K562 (cell line): ENCODE measurements at regions not wholly inside any gene's neighbourhood (a gene's known extent, or its start where the extent isn't known, plus 50 kb on each side); places are given as distances from the start of the nearest gene placed in this dataset.

ENCODE experiments used
- ARID2 ChIP-seq: fragments of 450-650 bp; IDR thresholded peaks from 2 replicates; pipeline ENCODE4 v1.6.1; 2017; ENCODE audit warnings: antibody characterized with exemption, mild to moderate bottlenecking
- EHMT2 ChIP-seq: fragments of 450-650 bp; IDR thresholded peaks from 2 replicates; pipeline ENCODE4 v1.6.1; 2018; ENCODE audit warnings: antibody characterized with exemption
- EZH2 ChIP-seq: IDR thresholded peaks from 2 replicates; pipeline ENCODE4 v1.6.1; 2012; ENCODE audit warnings: low read depth, mild to moderate bottlenecking, inconsistent platforms, low read length, borderline replicate concordance
- HDAC2 ChIP-seq: fragments of 450-650 bp; IDR thresholded peaks from 2 replicates; pipeline ENCODE4 v1.6.1; 2016; ENCODE audit warnings: mild to moderate bottlenecking
- RFX5 ChIP-seq: IDR thresholded peaks from 2 replicates; pipeline ENCODE4 v1.6.1; 2011; ENCODE audit warnings: low read depth, mild to moderate bottlenecking, improper control_type of control experiment, low read length
- ZNF24 ChIP-seq: fragments of 450-650 bp; IDR thresholded peaks from 2 replicates; pipeline ENCODE4 v1.6.1; 2016
- ZNF274 ChIP-seq: IDR thresholded peaks from 2 replicates; pipeline ENCODE4 v1.6.1; 2011; ENCODE audit warnings: low read depth, mild to moderate bottlenecking, low read length, moderate library complexity, borderline replicate concordance
- ZNF764 ChIP-seq: fragments of 250-450 bp; sonication (Bioruptor Pico); IDR thresholded peaks from 2 replicates; pipeline ENCODE4 v1.4.0; 2020; ENCODE audit warnings: low read depth, mild to moderate bottlenecking, moderate library complexity
- TF ChIP-seq, protein P1 (sequence below), 3 experiments: IDR thresholded peaks in 2 of 3; conservative IDR thresholded peaks in 1 of 3; 2 replicates each; pipeline ENCODE4 v1.5.1; 2011 to 2012; ENCODE audit warnings: low read length in 3 of 3, mild to moderate bottlenecking in 3 of 3, control low read depth in 2 of 3, improper control_type of control experiment in 1 of 3, inconsistent platforms in 1 of 3, low read depth in 1 of 3, mixed read lengths in 1 of 3, moderate library complexity in 1 of 3; ENCODE audit not compliant: insufficient read depth in 2 of 3
- TF ChIP-seq, protein P2 (sequence below): sonication (generic); formaldehyde crosslinking; IDR thresholded peaks from 2 replicates; pipeline ENCODE4 v1.8.1; 2023; ENCODE audit warnings: missing genetic modification reagents, mild to moderate bottlenecking, borderline replicate concordance

DNA sequence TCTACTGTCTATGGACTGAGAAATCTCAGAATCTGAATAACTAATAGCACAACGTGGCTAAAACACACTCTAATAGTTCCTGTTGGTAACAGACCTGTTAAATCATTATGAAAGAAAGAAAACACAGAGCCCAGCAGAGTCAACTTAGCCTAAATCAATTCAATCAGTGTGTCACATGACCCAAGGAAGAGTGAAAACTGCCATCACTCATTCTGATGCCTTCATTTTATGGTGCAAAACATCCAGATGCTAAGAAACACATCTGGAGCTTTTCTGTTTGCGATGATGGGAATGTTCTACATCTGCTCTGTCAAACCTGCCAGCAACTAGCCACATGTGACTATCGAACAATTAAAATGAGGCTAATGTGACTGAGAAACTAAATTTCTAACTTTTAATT, 295.7 kb upstream of the TRIB2 start:
- no peak for TF ChIP-seq ZNF274
- TF ChIP-seq HDAC2: no peak
- TF ChIP-seq, protein P1, sequence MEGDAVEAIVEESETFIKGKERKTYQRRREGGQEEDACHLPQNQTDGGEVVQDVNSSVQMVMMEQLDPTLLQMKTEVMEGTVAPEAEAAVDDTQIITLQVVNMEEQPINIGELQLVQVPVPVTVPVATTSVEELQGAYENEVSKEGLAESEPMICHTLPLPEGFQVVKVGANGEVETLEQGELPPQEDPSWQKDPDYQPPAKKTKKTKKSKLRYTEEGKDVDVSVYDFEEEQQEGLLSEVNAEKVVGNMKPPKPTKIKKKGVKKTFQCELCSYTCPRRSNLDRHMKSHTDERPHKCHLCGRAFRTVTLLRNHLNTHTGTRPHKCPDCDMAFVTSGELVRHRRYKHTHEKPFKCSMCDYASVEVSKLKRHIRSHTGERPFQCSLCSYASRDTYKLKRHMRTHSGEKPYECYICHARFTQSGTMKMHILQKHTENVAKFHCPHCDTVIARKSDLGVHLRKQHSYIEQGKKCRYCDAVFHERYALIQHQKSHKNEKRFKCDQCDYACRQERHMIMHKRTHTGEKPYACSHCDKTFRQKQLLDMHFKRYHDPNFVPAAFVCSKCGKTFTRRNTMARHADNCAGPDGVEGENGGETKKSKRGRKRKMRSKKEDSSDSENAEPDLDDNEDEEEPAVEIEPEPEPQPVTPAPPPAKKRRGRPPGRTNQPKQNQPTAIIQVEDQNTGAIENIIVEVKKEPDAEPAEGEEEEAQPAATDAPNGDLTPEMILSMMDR (IDR thresholded peaks at IDR 0.05 in 2 of 3, conservative IDR thresholded peaks at IDR 0.05 in 1 of 3; ENCODE audit: insufficient read depth in 2 of 3, low read depth in 1 of 3, low read length in 3 of 3): no peak
- TF ChIP-seq ZNF24: no peak
- TF ChIP-seq ZNF764 (CRISPR knock-in tag): no peak
- TF ChIP-seq ARID2: no peak
- TF ChIP-seq EZH2: no peak
- no peak for TF ChIP-seq RFX5
- no peak for TF ChIP-seq EHMT2
- TF ChIP-seq, protein P2, sequence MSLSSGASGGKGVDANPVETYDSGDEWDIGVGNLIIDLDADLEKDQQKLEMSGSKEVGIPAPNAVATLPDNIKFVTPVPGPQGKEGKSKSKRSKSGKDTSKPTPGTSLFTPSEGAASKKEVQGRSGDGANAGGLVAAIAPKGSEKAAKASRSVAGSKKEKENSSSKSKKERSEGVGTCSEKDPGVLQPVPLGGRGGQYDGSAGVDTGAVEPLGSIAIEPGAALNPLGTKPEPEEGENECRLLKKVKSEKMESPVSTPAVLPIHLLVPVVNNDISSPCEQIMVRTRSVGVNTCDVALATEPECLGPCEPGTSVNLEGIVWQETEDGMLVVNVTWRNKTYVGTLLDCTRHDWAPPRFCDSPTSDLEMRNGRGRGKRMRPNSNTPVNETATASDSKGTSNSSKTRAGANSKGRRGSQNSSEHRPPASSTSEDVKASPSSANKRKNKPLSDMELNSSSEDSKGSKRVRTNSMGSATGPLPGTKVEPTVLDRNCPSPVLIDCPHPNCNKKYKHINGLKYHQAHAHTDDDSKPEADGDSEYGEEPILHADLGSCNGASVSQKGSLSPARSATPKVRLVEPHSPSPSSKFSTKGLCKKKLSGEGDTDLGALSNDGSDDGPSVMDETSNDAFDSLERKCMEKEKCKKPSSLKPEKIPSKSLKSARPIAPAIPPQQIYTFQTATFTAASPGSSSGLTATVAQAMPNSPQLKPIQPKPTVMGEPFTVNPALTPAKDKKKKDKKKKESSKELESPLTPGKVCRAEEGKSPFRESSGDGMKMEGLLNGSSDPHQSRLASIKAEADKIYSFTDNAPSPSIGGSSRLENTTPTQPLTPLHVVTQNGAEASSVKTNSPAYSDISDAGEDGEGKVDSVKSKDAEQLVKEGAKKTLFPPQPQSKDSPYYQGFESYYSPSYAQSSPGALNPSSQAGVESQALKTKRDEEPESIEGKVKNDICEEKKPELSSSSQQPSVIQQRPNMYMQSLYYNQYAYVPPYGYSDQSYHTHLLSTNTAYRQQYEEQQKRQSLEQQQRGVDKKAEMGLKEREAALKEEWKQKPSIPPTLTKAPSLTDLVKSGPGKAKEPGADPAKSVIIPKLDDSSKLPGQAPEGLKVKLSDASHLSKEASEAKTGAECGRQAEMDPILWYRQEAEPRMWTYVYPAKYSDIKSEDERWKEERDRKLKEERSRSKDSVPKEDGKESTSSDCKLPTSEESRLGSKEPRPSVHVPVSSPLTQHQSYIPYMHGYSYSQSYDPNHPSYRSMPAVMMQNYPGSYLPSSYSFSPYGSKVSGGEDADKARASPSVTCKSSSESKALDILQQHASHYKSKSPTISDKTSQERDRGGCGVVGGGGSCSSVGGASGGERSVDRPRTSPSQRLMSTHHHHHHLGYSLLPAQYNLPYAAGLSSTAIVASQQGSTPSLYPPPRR: no peak
